ENCODE measurements at regions not wholly inside any gene's neighbourhood (a gene's known extent, or its start where the extent isn't known, plus 50 kb on each side); places are given as distances from the start of the nearest gene placed in this dataset.
"Not testable (repeated sequence)": the region's sequence is repeated elsewhere in the genome, so short reads cannot be mapped to it uniquely, and the experiment has no call there.

DNA sequence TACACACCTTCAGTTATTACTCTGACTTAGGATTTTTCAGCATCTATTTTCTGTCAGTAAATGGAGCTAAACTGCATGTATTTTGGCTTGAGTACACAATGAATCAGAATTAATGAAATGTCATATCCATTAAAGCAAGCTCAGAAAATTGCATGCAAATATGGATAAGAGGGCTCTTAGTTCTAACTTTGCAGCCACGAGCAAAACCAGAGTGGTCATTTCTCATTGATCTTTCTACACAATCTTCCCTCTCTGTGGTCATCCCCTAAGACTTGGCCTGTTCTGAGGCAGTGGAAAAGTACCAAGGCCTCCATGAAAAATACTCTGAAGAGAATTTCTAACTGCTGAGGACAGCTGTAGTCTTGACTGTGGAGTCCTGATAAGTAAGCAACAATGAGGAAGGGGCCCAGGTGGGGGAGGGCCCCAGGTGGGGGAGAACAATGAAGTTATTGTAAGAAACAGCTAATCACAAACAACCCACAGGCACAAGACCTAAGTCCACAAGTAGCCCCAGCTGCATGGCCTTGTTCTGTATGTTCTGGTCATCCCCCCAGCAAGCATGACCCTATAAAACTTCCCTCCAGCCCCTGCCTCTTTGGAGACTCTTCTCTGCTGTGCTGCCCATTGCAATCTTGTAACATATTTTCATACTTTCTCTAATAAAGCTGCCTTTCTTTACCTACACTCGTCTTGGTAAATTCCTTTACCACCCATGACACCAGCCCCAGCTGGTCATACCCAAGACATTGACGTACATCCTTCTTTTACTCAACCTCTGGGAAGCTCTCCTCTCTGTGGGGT is 230.3 kb downstream of the TDRD15 start:
- DNase-seq: no peak

DNA sequence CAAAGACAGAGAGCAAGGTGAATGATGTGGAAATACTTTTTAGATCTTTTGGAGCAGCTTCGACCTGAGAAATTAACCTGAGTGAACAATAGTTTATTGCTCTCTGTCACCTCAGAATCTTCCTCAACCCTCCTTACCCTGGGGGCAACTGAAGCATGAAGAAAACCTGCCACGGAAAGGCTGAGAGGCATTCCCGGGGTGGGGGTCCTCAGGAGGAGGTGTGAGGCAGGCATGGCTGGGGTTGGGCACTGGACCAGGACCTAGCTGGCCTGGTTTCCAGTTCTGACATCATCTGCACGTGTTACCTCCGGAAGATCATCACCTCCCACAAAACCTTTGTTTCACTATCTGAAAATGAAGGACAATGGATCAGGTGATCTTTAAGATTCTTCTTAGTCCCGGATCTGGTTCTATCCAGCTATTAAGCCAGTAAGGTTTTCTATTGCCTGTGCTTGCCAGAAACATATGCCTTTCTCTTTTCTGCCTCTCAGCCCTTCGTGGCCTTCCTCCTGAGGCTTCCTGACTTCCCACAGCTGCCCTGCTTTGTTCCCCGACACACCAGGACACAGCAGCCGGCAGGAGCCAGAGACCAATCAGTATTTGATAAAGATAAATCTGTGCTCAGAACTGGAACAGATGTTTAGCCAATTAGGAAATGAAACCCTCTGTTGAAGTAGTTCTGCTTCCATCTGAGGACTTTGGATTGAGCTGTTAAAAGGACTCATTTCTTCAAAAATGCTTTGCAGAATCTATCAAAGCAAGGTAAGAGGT is 232.5 kb downstream of the TDRD15 start:
- DNase-seq: no peak

GRCh38 chr2:21356857-21357255 is 233.1 kb downstream of the TDRD15 start:
- no peak for DNase-seq

DNA sequence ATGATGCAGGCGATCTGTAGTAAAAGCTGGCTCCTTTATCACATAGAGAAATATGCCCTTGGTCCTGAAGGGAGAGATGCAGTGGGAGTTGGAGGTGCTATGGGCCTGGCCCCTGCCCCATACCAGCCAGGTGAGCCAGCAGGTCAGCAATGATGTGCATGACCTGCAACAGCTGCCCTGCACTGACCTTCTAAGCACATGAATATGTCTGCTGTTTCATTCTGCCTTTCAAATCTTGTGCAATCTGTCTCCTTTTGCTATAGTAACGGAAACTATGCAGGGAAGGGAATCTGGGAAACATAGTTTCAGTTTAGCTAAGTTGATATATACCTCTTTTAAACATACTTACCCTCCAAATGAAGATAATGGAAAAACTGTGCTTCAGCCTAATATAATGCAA is 235.2 kb downstream of the TDRD15 start:
- DNase-seq: no peak

GRCh38 chr2:21361384-21361783 is 237.6 kb downstream of the TDRD15 start:
- no peak for DNase-seq

DNA sequence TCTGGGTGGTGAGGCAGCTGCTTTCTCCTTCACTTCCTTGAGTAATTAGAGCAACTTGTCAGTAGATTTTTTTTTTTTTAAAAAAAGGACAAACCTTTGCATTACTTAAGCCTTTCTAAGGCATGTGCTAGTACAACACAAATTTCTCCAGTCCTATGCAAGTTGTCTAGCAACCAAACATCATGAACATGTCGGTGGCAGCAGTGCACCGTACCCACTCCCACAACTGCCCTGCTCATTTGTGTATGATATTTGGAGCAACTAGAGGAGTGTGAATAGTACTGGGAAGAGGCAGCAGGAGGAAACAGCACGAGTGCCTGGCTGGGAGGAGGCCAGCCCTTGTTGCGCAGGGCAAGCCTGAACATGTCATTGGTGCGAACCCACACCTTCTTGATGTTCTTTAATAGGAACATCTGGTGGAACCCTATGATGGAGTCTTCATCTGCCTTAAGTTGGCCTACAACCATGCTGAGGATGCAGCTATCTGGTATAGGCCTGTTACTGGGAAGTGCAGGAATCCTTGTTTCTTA is 238.3 kb downstream of the TDRD15 start:
- no peak for DNase-seq

DNA sequence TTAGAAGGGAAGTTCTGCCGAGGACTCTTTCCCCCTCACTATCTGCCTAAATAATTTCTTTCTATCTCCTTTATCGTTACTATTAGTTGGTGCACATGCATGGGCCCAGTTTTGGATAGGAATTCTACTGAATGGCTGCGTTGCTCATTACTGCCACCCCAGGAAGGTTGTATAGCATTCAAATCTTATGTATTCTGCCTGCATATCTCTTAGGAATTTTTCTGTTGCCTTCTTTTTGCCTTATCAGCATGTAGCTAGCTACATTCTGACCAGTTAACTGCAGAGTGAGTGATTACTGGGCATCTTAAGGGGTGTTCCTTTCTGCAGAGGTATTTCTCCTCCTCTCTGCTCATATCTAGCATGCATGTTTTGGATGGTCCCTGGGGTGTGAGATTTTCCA is 239.6 kb downstream of the TDRD15 start:
- no peak for DNase-seq

- DNase-seq: no peak
These were observed 243.7 kb downstream of the TDRD15 start for GRCh38 chr2:21367421-21367820.

DNA sequence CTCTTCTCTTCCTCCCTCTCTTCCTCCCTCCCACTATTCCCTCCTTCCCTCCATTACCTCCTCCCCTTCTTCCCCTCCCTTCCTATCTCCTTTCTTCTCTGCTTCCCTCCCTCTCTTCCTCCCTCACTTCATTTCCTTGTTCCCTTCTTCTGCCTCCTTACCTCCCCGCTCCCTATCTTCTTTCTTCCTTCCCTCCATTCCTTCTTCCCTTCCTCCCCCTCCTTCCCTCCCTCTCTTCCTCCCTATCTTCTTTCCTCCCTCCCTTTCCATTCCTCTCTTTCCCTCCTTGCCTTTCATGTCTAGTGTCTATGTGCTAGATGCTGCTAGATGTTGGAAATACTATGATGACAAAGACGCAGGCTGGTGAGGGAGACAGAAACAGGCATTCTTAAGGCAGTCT is 246.0 kb downstream of the TDRD15 start:
- no peak for DNase-seq

- no peak for DNase-seq
These were observed 247.8 kb downstream of the TDRD15 start for GRCh38 chr2:21371499-21372003.

GRCh38 chr2:21372654-21373053 is 248.9 kb downstream of the TDRD15 start:
- peak; percentile 31 for DNase-seq

GRCh38 chr2:21376864-21377263 is 253.1 kb downstream of the TDRD15 start:
- DNase-seq: no peak

- DNase-seq: no peak
These were observed 255.4 kb downstream of the TDRD15 start for GRCh38 chr2:21379140-21379539.

GRCh38 chr2:21379668-21380067 is 255.9 kb downstream of the TDRD15 start:
- not testable (repeated sequence) for DNase-seq

DNA sequence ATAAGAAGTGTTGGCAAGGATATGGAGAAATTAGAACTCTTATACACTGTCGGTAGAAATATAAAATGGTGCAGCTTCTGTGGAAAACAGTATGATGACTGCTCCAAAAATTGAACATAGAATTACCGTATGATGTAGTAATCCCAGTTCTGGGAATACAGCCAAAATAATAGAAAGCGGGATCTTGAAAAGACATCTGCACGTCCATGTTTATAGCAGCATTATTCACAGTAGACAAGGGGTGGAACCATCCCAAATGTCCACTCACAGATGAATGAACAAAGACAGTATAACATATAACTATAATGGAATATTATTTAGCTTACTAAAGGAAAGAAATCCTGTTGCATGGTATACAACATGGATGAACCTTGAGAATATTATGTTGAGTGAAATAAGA is 257.7 kb downstream of the TDRD15 start:
- DNase-seq: peak; percentile 81

- DNase-seq: peak; percentile 73
These were observed 259.1 kb downstream of the TDRD15 start for GRCh38 chr2:21382701-21383520.

DNA sequence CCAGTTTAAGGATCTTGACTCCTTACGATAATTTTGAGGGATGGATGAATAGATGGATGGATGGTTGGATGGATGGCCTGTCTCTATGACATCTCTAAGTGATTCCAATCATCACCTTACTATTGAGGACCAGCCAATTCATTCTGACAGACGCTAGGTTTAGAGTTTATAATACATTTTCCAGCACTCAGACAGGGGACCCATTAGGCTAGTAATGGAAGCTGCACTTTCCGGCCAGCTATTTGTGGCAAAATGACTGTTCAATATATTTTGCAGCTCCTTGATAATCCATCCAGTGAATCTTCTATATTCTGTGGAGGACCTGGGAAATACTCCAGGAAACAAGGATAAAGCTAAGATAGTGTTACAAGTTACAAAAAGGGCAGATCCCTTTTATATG is 262.9 kb downstream of the TDRD15 start:
- DNase-seq: no peak

DNA sequence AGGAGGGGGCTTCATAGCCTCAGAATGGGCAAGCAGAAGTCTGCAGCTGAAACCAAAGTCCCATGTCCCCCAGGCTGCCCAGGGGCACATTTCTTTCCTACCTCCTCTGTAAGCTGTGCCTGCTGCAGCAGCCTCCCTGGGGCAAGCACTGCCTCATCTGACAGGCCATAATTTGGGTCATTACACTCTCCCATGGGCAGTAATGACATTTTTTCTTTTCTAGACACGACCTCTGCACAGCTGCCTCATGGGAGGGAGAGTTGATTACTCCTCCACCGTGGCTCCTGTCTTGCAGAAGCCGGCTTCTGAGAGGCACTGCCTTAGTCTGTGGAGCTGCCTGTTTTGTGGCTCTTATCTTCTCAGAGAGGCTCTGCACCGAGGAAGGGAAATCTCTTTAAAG is 268.9 kb downstream of the TDRD15 start:
- DNase-seq: no peak

DNA sequence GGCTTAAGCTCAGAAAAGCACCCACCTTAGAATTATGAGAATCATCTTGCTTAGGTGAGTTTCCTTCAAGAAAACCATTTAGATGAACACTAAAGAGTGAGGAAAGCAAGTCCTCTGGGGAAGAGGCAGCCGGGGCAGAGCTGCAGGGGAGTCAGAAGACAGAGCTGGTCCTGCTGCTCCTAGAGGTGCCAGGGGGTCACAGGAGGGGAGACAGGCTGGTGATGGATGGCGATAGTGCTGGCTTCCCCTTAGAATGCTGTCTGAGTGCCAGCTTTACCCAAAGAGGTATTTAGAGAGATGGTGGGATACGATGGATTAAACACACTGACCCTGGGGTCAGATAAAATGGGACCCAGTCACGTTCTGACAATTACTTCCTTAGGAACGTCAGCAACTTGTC is 269.4 kb downstream of the TDRD15 start:
- no peak for DNase-seq

- peak; percentile 53 for DNase-seq
These were observed 271.6 kb downstream of the TDRD15 start for GRCh38 chr2:21395366-21395765.

GRCh38 chr2:21396252-21396651 is 272.5 kb downstream of the TDRD15 start:
- no peak for DNase-seq

GRCh38 chr2:21401022-21401698 is 277.4 kb downstream of the TDRD15 start:
- no peak for DNase-seq
